MM.1S (cell line): ENCODE measurements at regions not wholly inside any gene's neighbourhood (a gene's known extent, or its start where the extent isn't known, plus 50 kb on each side); places are given as distances from the start of the nearest gene placed in this dataset.
"Not testable (repeated sequence)": the region's sequence is repeated elsewhere in the genome, so short reads cannot be mapped to it uniquely, and the experiment has no call there.

Source experiments
- DNase-seq: peaks from one replicate; pipeline ENCODE4 v3.0.0-alpha.2; 2015
- H2AFZ ChIP-seq: fragments of 300-600 bp; sonication (generic); 2 replicates; pipeline ENCODE4 v1.6.0; 2016; ENCODE audit warnings: antibody characterized with exemption, low read length
- H3F3A ChIP-seq: fragments of 300-600 bp; sonication (generic); 2 replicates; pipeline ENCODE4 v1.6.1; 2016; ENCODE audit warnings: mild to moderate bottlenecking, antibody characterized with exemption, low read length, moderate library complexity, mixed read lengths; ENCODE audit not compliant: insufficient read depth
- H3K27ac ChIP-seq: fragments of 300-600 bp; sonication (generic); 2 replicates; pipeline ENCODE4 v1.5.1; 2016; ENCODE audit warnings: mild to moderate bottlenecking, low read length
- H3K27me3 ChIP-seq: fragments of 300-600 bp; sonication (generic); replicated peaks from 2 replicates; pipeline ENCODE4 v1.6.0; 2016; ENCODE audit warnings: low read length; ENCODE audit not compliant: insufficient read depth
- H3K36me3 ChIP-seq: fragments of 300-600 bp; sonication (generic); replicated peaks from 2 replicates; pipeline ENCODE4 v1.6.1; 2016; ENCODE audit warnings: mild to moderate bottlenecking, low read length, mixed read lengths; ENCODE audit not compliant: insufficient read depth
- H3K4me1 ChIP-seq: fragments of 300-600 bp; sonication (generic); 2 replicates; pipeline ENCODE4 v1.6.1; 2016; ENCODE audit warnings: low read length, mixed read lengths
- H3K4me2 ChIP-seq: fragments of 300-600 bp; sonication (generic); 2 replicates; pipeline ENCODE4 v1.6.0; 2016; ENCODE audit warnings: low read depth, low read length
- H3K4me3 ChIP-seq: fragments of 300-600 bp; sonication (generic); 2 replicates; pipeline ENCODE4 v1.5.1; 2016; ENCODE audit warnings: low read length, mixed read lengths
- H3K79me2 ChIP-seq: fragments of 300-600 bp; sonication (generic); 2 replicates; pipeline ENCODE4 v1.6.1; 2016; ENCODE audit warnings: mixed run types, low read length, mixed read lengths
- H3K9ac ChIP-seq: fragments of 300-600 bp; sonication (generic); 2 replicates; pipeline ENCODE4 v1.6.1; 2016; ENCODE audit warnings: low read length, mixed read lengths
- H3K9me2 ChIP-seq: fragments of 300-600 bp; sonication (generic); replicated peaks from 2 replicates; pipeline ENCODE4 v1.6.1; 2016; ENCODE audit warnings: mild to moderate bottlenecking, low read length, mixed read lengths; ENCODE audit not compliant: insufficient read depth
- H3K9me3 ChIP-seq: fragments of 300-600 bp; sonication (generic); replicated peaks from 2 replicates; pipeline ENCODE4 v1.6.1; 2016; ENCODE audit warnings: mild to moderate bottlenecking, low read length, mixed read lengths; ENCODE audit not compliant: insufficient read depth
- H4K20me1 ChIP-seq: fragments of 300-600 bp; sonication (generic); 2 replicates; pipeline ENCODE4 v1.6.1; 2016; ENCODE audit warnings: mild to moderate bottlenecking, low read length, moderate library complexity, mixed read lengths; ENCODE audit not compliant: insufficient read depth
- CTCF ChIP-seq: fragments of 300-600 bp; sonication (generic); IDR thresholded peaks from 2 replicates; pipeline ENCODE4 v1.5.1; 2016; ENCODE audit warnings: antibody characterized with exemption, low read length, mixed read lengths
- EZH2 ChIP-seq: fragments of 300-600 bp; sonication (generic); optimal IDR thresholded peaks from 2 replicates; pipeline ENCODE3; 2017; ENCODE audit warnings: low read depth, mild to moderate bottlenecking, antibody characterized with exemption, low read length, mixed read lengths
- EZH2phosphoT487 ChIP-seq: fragments of 300-600 bp; sonication (generic); IDR thresholded peaks from 2 replicates; pipeline ENCODE4 v1.6.1; 2018; ENCODE audit warnings: antibody characterized with exemption, low read length

DNA sequence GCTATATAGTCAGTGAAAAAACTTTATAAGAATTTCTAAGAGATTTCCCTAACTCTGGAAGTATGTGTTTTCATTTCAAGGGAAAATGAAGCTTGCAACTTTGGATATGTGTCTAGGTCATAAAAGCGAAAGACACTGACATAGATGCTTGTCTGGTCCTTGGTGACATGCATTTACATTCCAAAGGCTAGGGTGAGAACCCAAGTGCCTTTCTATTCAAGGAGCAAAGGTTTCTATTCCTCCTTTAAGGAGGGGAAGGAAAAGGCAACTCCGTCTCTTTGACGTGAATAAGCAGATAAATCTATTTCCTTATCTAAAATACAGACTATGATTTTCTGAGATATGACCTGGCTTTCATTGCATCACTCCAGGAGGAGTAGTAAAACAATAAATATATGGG is 261.1 kb downstream of the CDH7 start:
- Histone ChIP-seq H3K9ac (no peak overlapping the region), H2AFZ (no peak overlapping the region), H3K4me3 (no peak overlapping the region), H3K9me3 (no peaks in the 10 kb centered on the region), H3F3A (no peaks in the 10 kb centered on the region), H3K36me3 (no peaks in the 10 kb centered on the region), H3K27ac (no peak overlapping the region), H3K27me3 (no peaks in the 10 kb centered on the region), H3K4me1 (no peaks in the 10 kb centered on the region), H3K9me2 (no peaks in the 10 kb centered on the region), H3K79me2 (no peaks in the 10 kb centered on the region), H3K4me2 (no peak overlapping the region), H4K20me1 (no peaks in the 10 kb centered on the region)
- TF ChIP-seq CTCF: no peak
- no peak for TF ChIP-seq EZH2
- no peak for TF ChIP-seq EZH2phosphoT487
- no peak for DNase-seq

DNA sequence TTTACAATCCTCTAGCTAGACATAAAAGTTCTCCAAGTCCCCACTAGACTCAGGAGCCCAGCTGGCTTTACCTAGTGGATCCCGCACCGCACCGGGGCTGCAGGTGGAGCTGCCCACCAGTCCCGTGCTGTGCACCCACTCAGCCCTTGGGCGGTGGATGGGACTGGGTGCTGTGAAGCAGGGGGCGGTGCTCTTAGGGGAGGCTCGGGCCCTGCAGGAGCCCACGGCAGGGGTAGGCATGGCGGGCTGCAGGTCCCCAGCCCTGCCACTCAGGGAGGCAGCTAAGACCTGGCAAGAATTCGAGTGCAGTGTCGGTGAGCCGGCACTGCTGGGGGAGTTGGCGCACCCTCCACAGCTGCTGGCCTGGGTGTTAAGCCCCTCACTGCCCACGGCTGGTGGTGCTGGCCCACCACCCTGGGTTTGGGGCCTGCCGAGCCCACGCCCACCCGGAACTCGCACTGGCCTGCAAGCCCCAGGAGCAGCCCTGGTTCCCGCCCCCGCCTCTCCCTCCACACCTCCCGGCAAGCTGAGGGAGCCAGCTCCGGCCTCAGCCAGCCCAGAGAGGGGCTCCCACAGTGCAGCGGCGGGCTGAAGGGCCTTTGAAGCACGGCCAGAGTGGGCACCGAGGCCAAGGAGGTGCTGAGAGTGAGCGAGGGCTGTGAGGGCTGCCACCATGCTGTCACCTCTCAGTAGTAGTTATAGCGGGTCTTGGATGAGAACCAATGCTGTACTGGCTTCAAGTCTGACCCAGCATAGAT is 255.2 kb downstream of the CDH7 start:
- Histone ChIP-seq H3K27ac (no peak overlapping the region), H2AFZ (no peak overlapping the region), H3K36me3 (no peaks in the 10 kb centered on the region), H3K9me2 (no peaks in the 10 kb centered on the region), H3K27me3 (no peaks in the 10 kb centered on the region), H3K79me2 (no peaks in the 10 kb centered on the region), H3F3A (no peaks in the 10 kb centered on the region), H3K4me2 (no peak overlapping the region), H3K4me3 (no peak overlapping the region), H3K4me1 (no peaks in the 10 kb centered on the region), H3K9me3 (no peaks in the 10 kb centered on the region), H3K9ac (no peak overlapping the region), H4K20me1 (no peaks in the 10 kb centered on the region)
- no peak for DNase-seq
- no peak for TF ChIP-seq CTCF
- TF ChIP-seq EZH2phosphoT487: no peak
- no peak for TF ChIP-seq EZH2

GRCh38 chr18:65998971-65999700 is 248.3 kb downstream of the CDH7 start:
- peaks cover 14% of the 10 kb centered on the region for H3K4me1 ChIP-seq
- not testable (repeated sequence) for H3K9me2 ChIP-seq, H4K20me1 ChIP-seq, DNase-seq, H3K9me3 ChIP-seq, H3K4me2 ChIP-seq, H2AFZ ChIP-seq, H3K79me2 ChIP-seq, H3K27ac ChIP-seq, H3K27me3 ChIP-seq, H3K36me3 ChIP-seq, H3K4me3 ChIP-seq, H3K9ac ChIP-seq, H3F3A ChIP-seq

GRCh38 chr18:65995206-65995605 is 244.4 kb downstream of the CDH7 start:
- no peaks in the 10 kb centered on the region for H3K9me3 ChIP-seq
- H2AFZ ChIP-seq: no peak overlapping the region
- peak overlapping the region; percentile 22; the same call in 1 of the 2 replicates for H3K4me2 ChIP-seq
- H3K27ac ChIP-seq: no peak overlapping the region
- no peak for DNase-seq
- peaks cover 12% of the 10 kb centered on the region for H3F3A ChIP-seq
- H3K79me2 ChIP-seq: no peaks in the 10 kb centered on the region
- H3K36me3 ChIP-seq: no peaks in the 10 kb centered on the region
- H4K20me1 ChIP-seq: no peaks in the 10 kb centered on the region
- no peaks in the 10 kb centered on the region for H3K27me3 ChIP-seq
- peaks cover 33% of the 10 kb centered on the region for H3K4me1 ChIP-seq
- no peak for TF ChIP-seq EZH2phosphoT487
- no peak for TF ChIP-seq EZH2
- no peak for TF ChIP-seq CTCF
- no peak overlapping the region for H3K9ac ChIP-seq
- H3K4me3 ChIP-seq: no peak overlapping the region
- H3K9me2 ChIP-seq: no peaks in the 10 kb centered on the region
